CD14-positive monocyte (primary cell): ENCODE measurements at regions not wholly inside any gene's neighbourhood (a gene's known extent, or its start where the extent isn't known, plus 50 kb on each side); places are given as distances from the start of the nearest gene placed in this dataset.
A peak's percentile ranks its signal among the peaks of the same experiment; 100 is the strongest.

Experiments
- DNase-seq, 3 donors: peaks; one replicate each; pipeline ENCODE4 v3.0.0-alpha.2; 2011 to 2022
- H2AFZ ChIP-seq: 2 replicates; pipeline ENCODE4 v1.6.0; 2012; ENCODE audit warnings: mild to moderate bottlenecking, low read depth, low read length, inconsistent platforms; ENCODE audit not compliant: insufficient read depth, poor library complexity, severe bottlenecking
- H3K27ac ChIP-seq, 2 donors: 1 replicate in 1 of 2; 2 replicates in 1 of 2; pipeline ENCODE4 v1.5.1; 2012 to 2013; ENCODE audit warnings: low read length in 2 of 2, control low read depth in 1 of 2, inconsistent platforms in 1 of 2, low read depth in 1 of 2, mild to moderate bottlenecking in 1 of 2
- H3K27me3 ChIP-seq, 2 donors: one replicate each; pipeline versions ENCODE4 v1.6.0 to v1.6.1; 2011 to 2013; ENCODE audit warnings: low read length in 2 of 2; ENCODE audit not compliant: control insufficient read depth in 2 of 2, insufficient read depth in 2 of 2
- H3K36me3 ChIP-seq, 2 donors: replicated peaks in 1 of 2; 1 replicate in 1 of 2; 2 replicates in 1 of 2; pipeline versions ENCODE4 v1.5.1 to v1.6.1; 2012 to 2013; ENCODE audit warnings: low read length in 2 of 2, control low read depth in 1 of 2, inconsistent platforms in 1 of 2, mild to moderate bottlenecking in 1 of 2; ENCODE audit not compliant: insufficient read depth in 2 of 2, control insufficient read depth in 1 of 2
- H3K4me1 ChIP-seq, 2 donors: 1 replicate in 1 of 2; 2 replicates in 1 of 2; pipeline versions ENCODE4 v1.5.1 to v1.6.1; 2012 to 2013; ENCODE audit warnings: low read length in 2 of 2, control low read depth in 1 of 2, inconsistent platforms in 1 of 2, mild to moderate bottlenecking in 1 of 2, moderate library complexity in 1 of 2; ENCODE audit not compliant: insufficient read depth in 2 of 2, control insufficient read depth in 1 of 2
- H3K4me2 ChIP-seq: replicated peaks from 2 replicates; pipeline ENCODE3; 2012; ENCODE audit warnings: low read length, moderate library complexity, mild to moderate bottlenecking; ENCODE audit not compliant: poor library complexity, severe bottlenecking; ENCODE audit errors: extremely low read depth
- H3K4me3 ChIP-seq, 3 experiments: fragments of 200-600 bp in 1 of 3; sonication (generic) in 1 of 3; replicated peaks in 1 of 3; 1 replicate in 2 of 3; 2 replicates in 1 of 3; pipeline ENCODE4 v1.5.1; 2011 to 2013; ENCODE audit warnings: low read length in 3 of 3, mild to moderate bottlenecking in 3 of 3, control low read depth in 2 of 3, low read depth in 2 of 3, inconsistent platforms in 1 of 3, moderate library complexity in 1 of 3
- H3K79me2 ChIP-seq: 2 replicates; pipeline ENCODE4 v1.6.0; 2012; ENCODE audit warnings: mild to moderate bottlenecking, control low read depth, inconsistent platforms, low read length, moderate library complexity; ENCODE audit not compliant: insufficient read depth
- H3K9ac ChIP-seq: 2 replicates; pipeline ENCODE4 v1.6.0; 2017; ENCODE audit warnings: low read length, mild to moderate bottlenecking; ENCODE audit not compliant: insufficient read depth, poor library complexity, severe bottlenecking
- H3K9me3 ChIP-seq, 2 donors: replicated peaks in 1 of 2; 1 replicate in 1 of 2; 2 replicates in 1 of 2; pipeline versions ENCODE4 v1.5.1 to v1.6.1; 2012 to 2013; ENCODE audit warnings: low read length in 2 of 2, control low read depth in 1 of 2; ENCODE audit not compliant: control insufficient read depth in 1 of 2, insufficient read depth in 1 of 2
- H4K20me1 ChIP-seq: 2 replicates; pipeline ENCODE4 v1.6.0; 2012; ENCODE audit warnings: mild to moderate bottlenecking, low read length, control low read depth, moderate library complexity; ENCODE audit not compliant: insufficient read depth
- H3K27ac Mint-ChIP-seq, 7 donors: one replicate each; pipeline ENCODE4 v1.8.0; 2020; ENCODE audit warnings: mild to moderate bottlenecking in 7 of 7, mixed read lengths in 7 of 7, moderate library complexity in 6 of 7, inconsistent platforms in 2 of 7
- H3K27me3 Mint-ChIP-seq, 3 donors: one replicate each; pipeline ENCODE4 v1.8.0; 2021 to 2022; ENCODE audit warnings: low read depth in 3 of 3, mild to moderate bottlenecking in 3 of 3, mixed read lengths in 3 of 3, moderate library complexity in 3 of 3, inconsistent platforms in 1 of 3
- H3K36me3 Mint-ChIP-seq, 2 donors: one replicate each; pipeline ENCODE4 v1.8.0; 2020; ENCODE audit warnings: mixed read lengths in 2 of 2, inconsistent platforms in 1 of 2, mild to moderate bottlenecking in 1 of 2
- H3K4me1 Mint-ChIP-seq: one replicate; pipeline ENCODE4 v1.8.0; 2020; ENCODE audit warnings: mild to moderate bottlenecking, mixed read lengths
- H3K4me3 Mint-ChIP-seq, 2 donors: one replicate each; pipeline ENCODE4 v1.8.0; 2020; ENCODE audit warnings: mild to moderate bottlenecking in 2 of 2, mixed read lengths in 2 of 2, moderate library complexity in 1 of 2
- H3K9me3 Mint-ChIP-seq, 7 donors: one replicate each; pipeline ENCODE4 v1.8.0; 2020 to 2022; ENCODE audit warnings: mixed read lengths in 7 of 7, mild to moderate bottlenecking in 6 of 7, moderate library complexity in 6 of 7, inconsistent platforms in 2 of 7
- CTCF ChIP-seq: fragments of 200-600 bp; IDR thresholded peaks from one replicate; pipeline ENCODE4 v1.8.0; 2022; ENCODE audit warnings: antibody characterized with exemption, mild to moderate bottlenecking
- WGBS: methylation state at CpG from one replicate; pipeline ENCODE4 v1.1.5; 2013; ENCODE audit warnings: missing lambda C conversion rate; ENCODE audit not compliant: insufficient coverage; 5-methylcytosine and 5-hydroxymethylcytosine counted together
- intact Hi-C, 2 donors: fragments of 100-400 bp; cut with micrococcal nuclease; formaldehyde crosslinking; loops; one replicate each; pipeline versions ENCODE4 v1.15.0 to v1.15.1; 2023

- H3K79me2 ChIP-seq, result no peaks in the 10 kb centered on the region
- peak overlapping the region; percentile 87 for H2AFZ ChIP-seq
- H3K4me3 ChIP-seq, result peak overlapping the region; percentile 56 to 81 (median 56)
- peaks cover 21% of the 10 kb centered on the region for H3K4me1 Mint-ChIP-seq
- intact Hi-C loops, result no loop called here
- H3K36me3 Mint-ChIP-seq, result no peaks in the 10 kb centered on the region
- no peaks in the 10 kb centered on the region for H3K36me3 ChIP-seq
- no peak overlapping the region for H3K27ac ChIP-seq
- H3K27me3 Mint-ChIP-seq, result peaks cover 29 to 48% (median 42%) of the 10 kb centered on the region in 3 donors
- H3K4me2 ChIP-seq, result peak overlapping the region; percentile 92
- DNase-seq, result peak; percentile 63 to 78 (median 71)
- H3K4me1 ChIP-seq, result peaks cover 20 to 23% of the 10 kb centered on the region in 2 donors
- peak overlapping the region; percentile 27 for H3K9ac ChIP-seq
- H3K27ac Mint-ChIP-seq, result no peak overlapping the region
- no peaks in the 10 kb centered on the region for H3K9me3 ChIP-seq
- H4K20me1 ChIP-seq, result no peaks in the 10 kb centered on the region
- under 1% methylated on average over 90 of the region's 93 CpGs for WGBS
- peaks cover 0 to 7% of the 10 kb centered on the region in 2 donors for H3K27me3 ChIP-seq
- H3K9me3 Mint-ChIP-seq, result peaks cover 3 to 8% (median 6%) of the 10 kb centered on the region in 7 donors
- H3K4me3 Mint-ChIP-seq, result peak overlapping the region; percentile 79 to 89
- TF ChIP-seq CTCF, result no peak
Measured at GRCh38 chr2:71276311-71277146, 49.6 kb upstream of the PAIP2B start.
